ACHN (cell line): ENCODE measurements at regions not wholly inside any gene's neighbourhood (a gene's known extent, or its start where the extent isn't known, plus 50 kb on each side); places are given as distances from the start of the nearest gene placed in this dataset.

Experiments used
- DNase-seq: peaks from one replicate; pipeline ENCODE4 v3.0.0-alpha.2; 2015
- in situ Hi-C: cut with HindIII; loops from 2 replicates; pipeline ENCODE4 v1.10.0; 2017; ENCODE audit warnings: low sequenced_read_pairs, low pct_ligation_motif_present, low pct_unique_long_range_greater_than_20kb

DNA sequence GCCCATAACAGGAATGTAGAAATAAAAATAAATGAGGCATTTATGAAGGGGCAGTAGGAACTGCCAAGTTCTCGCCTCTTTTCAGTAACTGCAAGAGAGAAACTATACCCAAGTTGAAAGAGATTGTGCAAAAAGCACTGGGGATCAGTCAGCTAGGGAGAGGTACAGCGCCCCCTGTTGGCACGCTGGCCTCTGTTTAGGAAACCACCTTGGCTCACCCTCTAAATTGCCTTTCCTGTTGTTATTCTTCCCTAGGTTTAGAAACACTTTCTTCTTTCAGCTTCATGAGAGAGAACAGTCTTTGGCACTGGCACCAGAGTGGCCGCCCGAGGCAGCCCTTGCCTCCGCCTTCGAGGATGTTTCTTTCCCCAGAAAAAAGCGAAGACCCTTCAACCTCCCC, 348.5 kb downstream of the MID1IP1 start:
- peak; percentile 17 for DNase-seq
- in situ Hi-C loops, result no loop called here

DNA sequence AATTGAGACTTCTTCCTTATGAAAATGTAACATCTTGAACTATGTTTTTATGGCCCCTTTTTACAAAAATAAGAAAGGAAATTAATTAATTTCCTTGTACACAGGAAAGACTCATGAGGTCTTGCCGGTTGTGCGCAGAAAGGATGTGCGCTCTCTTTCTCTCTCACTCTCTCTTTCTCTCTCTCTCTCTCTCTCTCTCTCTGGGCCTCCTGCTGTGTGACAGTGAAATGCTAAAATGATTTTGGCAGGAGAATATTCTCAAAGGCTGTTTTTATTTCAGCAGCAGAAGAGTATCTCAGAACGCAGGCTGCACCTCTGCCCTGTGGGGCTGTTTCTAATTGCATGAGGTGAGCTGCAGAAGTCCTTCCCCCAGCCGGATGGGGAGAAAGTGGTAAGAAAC, 349.0 kb downstream of the MID1IP1 start:
- DNase-seq, result no peak
- in situ Hi-C loops, result no loop called here

DNA sequence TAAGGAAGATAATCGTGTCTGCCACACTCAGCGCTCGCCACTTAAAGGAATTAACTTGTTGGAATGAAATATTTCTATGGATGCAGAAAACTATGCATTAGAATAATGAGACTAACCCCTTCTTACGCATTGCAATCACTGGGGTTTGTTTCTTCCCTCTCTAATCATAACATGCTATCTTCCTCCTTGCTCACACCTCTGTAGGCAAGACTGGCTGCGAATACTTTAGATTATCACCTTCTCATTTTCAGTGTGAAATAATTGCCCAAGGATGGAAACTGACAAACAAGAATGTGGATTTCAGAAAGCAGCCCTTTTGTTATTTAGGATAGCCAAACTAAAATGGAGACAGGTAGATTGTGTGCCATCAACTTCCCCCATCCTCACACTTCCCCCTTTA, 349.4 kb downstream of the MID1IP1 start:
- no peak for DNase-seq
- in situ Hi-C loops, result no loop called here

DNA sequence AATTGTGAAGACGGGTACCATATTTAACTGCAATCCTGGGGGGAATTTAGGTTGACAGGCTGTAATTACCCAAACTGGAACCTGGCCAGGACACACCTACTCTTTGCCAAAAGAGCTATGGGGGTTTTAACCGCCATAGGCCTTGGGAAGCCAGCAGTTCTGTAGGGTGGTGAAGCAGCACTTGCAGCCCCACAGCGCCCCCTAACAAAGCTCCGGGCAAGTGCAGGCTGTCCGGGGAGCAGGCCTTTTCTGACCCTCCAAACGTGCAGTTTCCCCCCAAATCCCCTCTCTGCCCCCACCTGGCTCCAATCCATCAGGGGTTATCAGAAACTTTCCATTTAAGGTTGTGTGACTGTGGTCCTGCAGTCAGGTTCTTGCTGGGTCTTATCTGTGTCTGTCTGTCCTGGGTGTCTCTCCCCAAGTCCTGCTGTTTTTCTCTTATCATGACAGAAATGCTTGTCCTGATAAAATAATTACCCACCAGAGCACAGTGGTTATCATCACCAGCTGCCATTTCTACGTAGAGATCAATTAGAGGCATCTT, 350.9 kb downstream of the MID1IP1 start:
- peak; percentile 2 for DNase-seq
- in situ Hi-C loops, result no loop called here

- no peak for DNase-seq
- in situ Hi-C loops, result no loop called here
Measured at GRCh38 chrX:39156051-39156450, 354.8 kb downstream of the MID1IP1 start.

DNA sequence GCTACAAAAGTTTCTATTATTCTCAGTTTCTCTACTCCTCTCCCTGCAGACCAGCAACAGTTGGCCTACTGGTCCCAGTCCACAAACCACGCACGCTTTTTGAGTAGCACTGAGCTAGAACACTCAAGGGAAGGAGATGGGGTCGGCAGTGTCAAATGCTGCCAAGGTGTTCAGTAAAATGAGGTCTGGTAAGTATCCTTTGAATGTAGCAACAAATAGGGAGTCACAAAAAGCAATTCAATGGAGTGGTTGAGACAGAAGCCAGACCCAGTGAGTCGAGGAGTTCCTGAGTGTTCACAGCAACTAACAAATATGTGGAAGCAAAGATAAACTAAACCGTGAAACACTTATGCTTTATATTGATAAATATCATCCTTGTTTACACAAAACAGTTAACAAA, 355.7 kb downstream of the MID1IP1 start:
- in situ Hi-C loops, result no loop called here
- no peak for DNase-seq

DNA sequence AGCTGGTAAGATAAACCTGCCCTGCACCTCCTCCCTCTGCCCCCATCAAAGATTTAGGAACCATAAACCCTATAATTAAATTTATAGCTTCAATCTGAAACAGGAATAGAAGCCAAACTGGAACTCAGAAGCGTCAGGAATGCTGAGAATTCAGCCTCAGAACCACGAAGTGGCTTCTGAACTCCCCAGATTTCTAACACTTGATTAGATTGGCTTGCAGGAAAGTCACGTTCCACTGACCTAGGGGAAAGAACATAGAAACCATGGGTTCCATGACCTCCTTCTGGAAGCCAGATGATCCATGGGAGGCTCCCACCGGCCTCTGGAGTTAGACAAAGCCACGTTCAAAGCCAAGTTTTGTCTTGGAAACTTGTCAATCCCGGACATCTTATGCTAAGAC, 356.5 kb downstream of the MID1IP1 start:
- in situ Hi-C loops, result no loop called here

DNA sequence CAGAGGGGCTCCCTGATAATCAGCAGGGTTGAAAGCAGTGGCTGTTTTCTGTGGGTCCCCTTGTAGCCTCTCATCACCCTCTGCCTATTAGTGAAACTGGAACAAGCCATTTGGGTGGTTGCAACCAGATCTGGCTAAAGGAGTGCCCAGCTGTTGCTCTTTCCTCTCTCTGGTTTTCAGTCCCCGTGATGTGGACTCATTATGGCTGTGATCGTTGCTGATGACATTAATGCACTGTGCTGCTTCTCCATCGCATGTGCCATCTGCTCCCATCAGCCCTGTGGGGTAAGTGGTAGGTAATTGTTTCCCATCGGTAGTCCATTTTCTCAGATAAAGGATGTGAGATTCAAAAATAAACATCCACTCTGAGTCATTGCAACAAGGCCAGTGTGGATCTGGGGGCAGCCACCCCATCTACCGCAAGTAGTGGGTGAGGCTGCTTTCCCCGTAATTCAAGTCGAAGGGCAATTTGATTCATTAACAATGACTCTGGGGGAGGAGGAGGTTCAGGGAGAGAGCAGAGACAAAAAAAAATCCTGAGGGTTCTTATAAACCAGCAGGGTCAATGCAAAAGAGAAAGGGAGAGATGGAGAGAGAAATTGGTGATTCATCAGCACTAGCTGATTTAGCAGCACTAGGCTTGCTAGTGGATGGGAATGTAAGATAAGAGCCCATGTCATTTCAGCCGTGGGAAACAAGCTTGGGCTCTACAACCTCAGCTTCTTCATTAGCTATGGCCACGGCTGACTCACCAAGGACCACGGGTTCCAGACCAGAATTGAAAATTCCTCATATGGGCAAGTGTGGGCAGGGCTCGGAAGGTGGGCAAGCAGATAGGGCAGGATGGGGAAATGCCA, 357.8 kb downstream of the MID1IP1 start:
- no peak for DNase-seq

More for the DNA sequence above, 356.5 kb downstream of the MID1IP1 start:
- no peak for DNase-seq

DNA sequence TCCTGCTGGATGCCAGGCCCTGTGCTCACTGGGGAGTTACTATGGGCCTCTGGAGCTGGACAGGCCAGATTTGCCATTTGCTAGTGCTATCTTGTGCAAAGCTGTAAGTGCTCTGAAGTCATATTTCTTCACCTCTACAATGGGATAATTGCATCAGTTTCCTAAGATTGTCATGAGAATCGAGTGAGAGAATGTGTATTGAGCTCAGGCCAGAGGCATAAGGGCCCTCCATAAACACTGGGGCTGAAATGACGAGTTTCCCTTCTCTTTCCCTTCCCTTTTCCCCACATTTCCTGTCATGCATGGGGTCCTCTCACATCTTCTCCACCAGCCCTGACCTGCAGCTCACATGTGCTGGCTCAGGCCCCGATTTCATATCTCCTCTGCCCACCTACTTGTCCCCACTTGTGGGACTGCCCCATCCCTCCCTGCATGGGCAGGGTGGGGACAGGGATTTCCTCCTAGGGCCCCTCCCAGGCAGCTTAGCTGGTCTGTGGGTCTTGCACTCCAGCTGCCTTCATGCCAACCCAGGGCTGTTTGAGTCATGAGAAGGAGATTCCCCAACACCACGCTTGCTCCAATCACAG, 358.8 kb downstream of the MID1IP1 start:
- no peak for DNase-seq
- in situ Hi-C loops, result no loop called here

More for the DNA sequence above, 357.8 kb downstream of the MID1IP1 start:
- in situ Hi-C loops, result no loop called here

- in situ Hi-C loops, result no loop called here
- no peak for DNase-seq
Measured at GRCh38 chrX:39161611-39162255, 360.5 kb downstream of the MID1IP1 start.

DNA sequence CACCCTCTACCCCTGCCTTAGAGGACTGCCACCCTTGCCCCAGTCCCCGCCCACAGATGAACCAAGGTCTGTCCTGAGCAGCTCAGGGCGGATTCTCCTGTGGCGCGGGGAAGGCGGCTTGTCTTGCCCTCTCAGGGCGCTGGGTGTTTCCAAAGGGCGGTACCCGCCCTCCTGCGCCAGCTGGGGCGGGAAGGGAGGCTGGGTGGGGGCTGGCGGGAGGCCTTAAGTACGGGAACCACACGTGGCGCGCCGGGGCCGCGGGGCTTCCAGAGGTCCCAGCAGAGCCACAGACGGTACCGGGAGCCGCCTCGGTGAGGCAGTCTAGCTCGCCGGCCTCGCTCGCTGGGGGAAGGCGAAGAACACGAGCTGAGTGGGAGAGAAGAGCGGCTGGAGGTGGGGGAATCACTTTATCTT, 361.1 kb downstream of the MID1IP1 start:
- no peak for DNase-seq
- in situ Hi-C loops, result no loop called here

- DNase-seq, result no peak
- in situ Hi-C loops, result no loop called here
Measured at GRCh38 chrX:39163581-39164126, 362.4 kb downstream of the MID1IP1 start.

DNA sequence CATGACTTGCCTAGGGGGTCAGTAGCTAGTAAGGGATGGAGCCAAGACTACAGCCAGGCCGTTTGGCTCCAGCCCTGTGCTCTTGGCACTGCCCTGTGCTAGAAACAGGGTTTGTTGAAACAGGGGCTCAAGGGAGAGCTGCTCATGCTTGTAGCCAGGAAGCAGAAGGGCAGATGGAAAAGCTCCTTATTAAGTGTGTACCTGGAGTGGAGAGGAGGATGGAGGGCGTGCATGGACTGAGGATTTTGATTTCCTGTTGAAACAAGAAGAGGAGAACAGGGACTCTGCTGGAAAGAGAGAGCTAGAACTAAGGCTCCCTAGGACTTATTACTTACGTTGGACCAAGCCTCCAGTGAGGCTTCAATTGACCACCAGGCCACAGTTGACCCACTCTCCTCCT, 363.0 kb downstream of the MID1IP1 start:
- in situ Hi-C loops, result no loop called here
- DNase-seq, result no peak

GRCh38 chrX:39165185-39165584, 363.9 kb downstream of the MID1IP1 start:
- in situ Hi-C loops, result no loop called here
- no peak for DNase-seq

- in situ Hi-C loops, result no loop called here
- no peak for DNase-seq
Measured at GRCh38 chrX:39165773-39166172, 364.5 kb downstream of the MID1IP1 start.

DNA sequence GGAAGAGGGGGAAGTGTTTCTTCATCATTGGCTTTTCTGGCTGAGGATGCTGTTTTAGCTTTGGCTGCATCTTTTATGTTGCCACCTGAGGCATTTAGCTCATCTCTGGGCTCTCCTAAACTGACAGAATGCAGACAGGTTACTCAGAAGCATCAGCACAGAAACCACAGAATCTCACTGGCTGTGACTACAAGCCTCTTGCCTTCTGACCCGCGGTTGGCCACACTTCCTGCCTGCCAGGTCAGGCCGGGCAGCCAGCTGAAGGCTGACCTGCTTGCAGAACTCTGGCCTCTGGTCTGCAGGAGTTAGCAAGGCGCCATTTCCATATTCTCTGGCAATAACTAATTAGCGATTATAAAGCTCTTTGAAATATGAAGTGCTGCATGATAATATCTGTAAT, 366.5 kb downstream of the MID1IP1 start:
- no peak for DNase-seq

GRCh38 chrX:39168609-39169008, 367.4 kb downstream of the MID1IP1 start:
- no peak for DNase-seq
- in situ Hi-C loops, result no loop called here

More for the DNA sequence above, 366.5 kb downstream of the MID1IP1 start:
- in situ Hi-C loops, result no loop called here

- in situ Hi-C loops, result no loop called here
- DNase-seq, result no peak
Measured at GRCh38 chrX:39169976-39170375, 368.7 kb downstream of the MID1IP1 start.

DNA sequence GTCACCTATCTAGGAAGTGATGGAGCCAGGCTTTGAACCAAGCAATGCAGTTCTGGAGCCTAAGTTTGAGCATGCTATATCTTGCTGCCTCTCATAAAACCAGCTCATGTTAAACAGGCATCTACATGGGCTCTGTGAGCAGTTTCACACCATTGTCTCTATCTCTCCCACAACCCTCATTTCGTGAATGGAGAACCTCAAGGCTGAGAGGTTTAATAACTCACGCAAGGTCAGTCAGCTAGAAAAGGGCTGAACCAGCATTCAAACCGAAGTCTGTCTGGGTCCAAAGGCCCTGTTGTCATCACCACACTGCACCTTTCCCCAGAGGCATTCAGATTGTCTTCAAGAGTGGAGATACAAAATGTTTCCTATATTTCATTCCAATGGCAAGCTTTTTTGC, 369.2 kb downstream of the MID1IP1 start:
- in situ Hi-C loops, result no loop called here
- no peak for DNase-seq
